DOHH2 (cell line): ENCODE measurements at regions not wholly inside any gene's neighbourhood (a gene's known extent, or its start where the extent isn't known, plus 50 kb on each side); places are given as distances from the start of the nearest gene placed in this dataset.
"Not testable (repeated sequence)": the region's sequence is repeated elsewhere in the genome, so short reads cannot be mapped to it uniquely, and the experiment has no call there.

Experiments used
- CTCF ChIP-seq: fragments of 200-600 bp; sonication (generic); IDR thresholded peaks from one replicate; pipeline ENCODE4 v1.5.1; 2014; ENCODE audit warnings: antibody characterized with exemption, mild to moderate bottlenecking, low read depth, low read length; ENCODE audit not compliant: poor library complexity, severe bottlenecking
- EZH2phosphoT487 ChIP-seq: fragments of 200-600 bp; sonication (generic); IDR thresholded peaks from 2 replicates; pipeline ENCODE4 v1.6.1; 2017; ENCODE audit warnings: borderline replicate concordance, mild to moderate bottlenecking, antibody characterized with exemption, low read length, moderate library complexity, mixed read lengths

GRCh38 chr17:20654575-20654974, 75.1 kb downstream of the CDRT15L2 start:
- not testable (repeated sequence) for TF ChIP-seq CTCF, EZH2phosphoT487
